GM23248 (cell line): ENCODE measurements at regions not wholly inside any gene's neighbourhood (a gene's known extent, or its start where the extent isn't known, plus 50 kb on each side); places are given as distances from the start of the nearest gene placed in this dataset.

Source experiments
- EZH2 ChIP-seq: fragments of 200-600 bp; sonication (generic); IDR thresholded peaks from 2 replicates; pipeline ENCODE4 v1.6.1; 2018; ENCODE audit warnings: antibody characterized with exemption, mild to moderate bottlenecking; ENCODE audit not compliant: insufficient read depth, poor library complexity, severe bottlenecking
- EZH2phosphoT487 ChIP-seq: fragments of 200-600 bp; sonication (generic); IDR thresholded peaks from 2 replicates; pipeline ENCODE4 v1.6.1; 2018; ENCODE audit warnings: antibody characterized with exemption, moderate library complexity, mild to moderate bottlenecking, low read depth; ENCODE audit not compliant: insufficient read depth

- TF ChIP-seq EZH2phosphoT487 = no peak
- no peak for TF ChIP-seq EZH2
These were observed 220.4 kb downstream of the NPHP4 start for GRCh38 chr1:5771788-5772187.
